H9 (cell line): ENCODE measurements at regions not wholly inside any gene's neighbourhood (a gene's known extent, or its start where the extent isn't known, plus 50 kb on each side); places are given as distances from the start of the nearest gene placed in this dataset.

Experiments used
- DNase-seq: peaks from one replicate; pipeline ENCODE4 v3.0.0-alpha.2; 2017
- H2AFZ ChIP-seq: one replicate; pipeline ENCODE4 v1.6.1; 2013; ENCODE audit warnings: mild to moderate bottlenecking, low read length, control low read depth, moderate library complexity
- H2AK5ac ChIP-seq: 2 replicates; pipeline ENCODE4 v1.6.1; 2013; ENCODE audit warnings: low read length, control low read depth, mixed read lengths; ENCODE audit not compliant: insufficient read length
- H2BK120ac ChIP-seq: one replicate; pipeline ENCODE4 v1.6.1; 2013; ENCODE audit warnings: low read depth, mild to moderate bottlenecking, low read length, control low read depth, inconsistent platforms; ENCODE audit not compliant: poor library complexity, severe bottlenecking
- H2BK12ac ChIP-seq: 2 replicates; pipeline ENCODE4 v1.6.1; 2013; ENCODE audit warnings: low read length, control low read depth, mixed read lengths, low read depth; ENCODE audit not compliant: insufficient read length
- H2BK15ac ChIP-seq: 2 replicates; pipeline ENCODE4 v1.6.1; 2013; ENCODE audit warnings: low read depth, low read length, control low read depth
- H2BK20ac ChIP-seq: one replicate; pipeline ENCODE4 v1.6.1; 2013; ENCODE audit warnings: low read depth, mild to moderate bottlenecking, low read length, control low read depth, inconsistent platforms; ENCODE audit not compliant: poor library complexity, severe bottlenecking
- H2BK5ac ChIP-seq: 2 replicates; pipeline ENCODE4 v1.6.1; 2013; ENCODE audit warnings: low read length, control low read depth, mixed read lengths; ENCODE audit not compliant: insufficient read length
- H3K14ac ChIP-seq: 2 replicates; pipeline ENCODE4 v1.6.1; 2013; ENCODE audit warnings: low read length, control low read depth; ENCODE audit not compliant: insufficient read depth
- H3K18ac ChIP-seq: 2 replicates; pipeline ENCODE4 v1.6.1; 2013; ENCODE audit warnings: low read depth, mild to moderate bottlenecking, mixed read lengths, low read length, control low read depth; ENCODE audit not compliant: insufficient read length
- H3K23ac ChIP-seq: 2 replicates; pipeline ENCODE4 v1.6.1; 2013; ENCODE audit warnings: low read length, control low read depth, mixed read lengths, low read depth; ENCODE audit not compliant: insufficient read length
- H3K23me2 ChIP-seq: 2 replicates; pipeline ENCODE4 v1.6.1; 2013; ENCODE audit warnings: low read depth, mild to moderate bottlenecking, mixed read lengths, low read length, control low read depth; ENCODE audit not compliant: insufficient read length, poor library complexity, severe bottlenecking
- H3K27ac ChIP-seq: 2 replicates; pipeline ENCODE4 v1.5.1; 2013; ENCODE audit warnings: low read length, control low read depth, mixed read lengths, low read depth; ENCODE audit not compliant: insufficient read length
- H3K27me3 ChIP-seq: 2 replicates; pipeline ENCODE4 v1.6.1; 2013; ENCODE audit warnings: low read length, control low read depth, inconsistent platforms; ENCODE audit not compliant: insufficient read depth
- H3K4ac ChIP-seq: 2 replicates; pipeline ENCODE4 v1.6.1; 2013; ENCODE audit warnings: low read depth, mild to moderate bottlenecking, control low read depth, inconsistent platforms, low read length, moderate library complexity
- H3K4me1 ChIP-seq: 2 replicates; pipeline ENCODE4 v1.6.1; 2013; ENCODE audit warnings: low read length, control low read depth, inconsistent platforms; ENCODE audit not compliant: insufficient read depth
- H3K4me2 ChIP-seq: 2 replicates; pipeline ENCODE4 v1.6.1; 2013; ENCODE audit warnings: low read length, control low read depth, mixed read lengths; ENCODE audit not compliant: insufficient read length, insufficient read depth
- H3K56ac ChIP-seq: 2 replicates; pipeline ENCODE4 v1.6.1; 2013; ENCODE audit warnings: low read depth, mild to moderate bottlenecking, mixed read lengths, low read length, control low read depth; ENCODE audit not compliant: insufficient read length
- H3K79me1 ChIP-seq: 2 replicates; pipeline ENCODE4 v1.6.1; 2013; ENCODE audit warnings: low read depth, mild to moderate bottlenecking, moderate library complexity, low read length, control low read depth, inconsistent platforms; ENCODE audit not compliant: insufficient read depth, poor library complexity, severe bottlenecking
- H3K79me2 ChIP-seq: 2 replicates; pipeline ENCODE4 v1.6.1; 2013; ENCODE audit warnings: low read length, control low read depth, inconsistent platforms; ENCODE audit not compliant: insufficient read depth
- H3K9ac ChIP-seq: 2 replicates; pipeline ENCODE4 v1.6.1; 2013; ENCODE audit warnings: low read length, control low read depth, mixed read lengths; ENCODE audit not compliant: insufficient read length; ENCODE audit errors: extremely low read depth
- H3K9me3 ChIP-seq: one replicate; pipeline ENCODE4 v1.6.1; 2013; ENCODE audit warnings: low read depth, low read length, inconsistent platforms; ENCODE audit not compliant: control insufficient read depth
- H3T11ph ChIP-seq: one replicate; pipeline ENCODE4 v1.6.1; 2013; ENCODE audit warnings: mild to moderate bottlenecking, low read length, control low read depth, inconsistent platforms
- H4K20me1 ChIP-seq: one replicate; pipeline ENCODE4 v1.6.1; 2013; ENCODE audit not compliant: control insufficient read depth, insufficient read length, insufficient read depth
- H4K5ac ChIP-seq: 2 replicates; pipeline ENCODE4 v1.6.1; 2013; ENCODE audit warnings: low read depth, mild to moderate bottlenecking, mixed read lengths, low read length, control low read depth; ENCODE audit not compliant: insufficient read length
- H4K8ac ChIP-seq: replicated peaks from 2 replicates; pipeline ENCODE4 v1.6.1; 2013; ENCODE audit warnings: low read length, control low read depth, mixed read lengths, low read depth; ENCODE audit not compliant: insufficient read length
- H4K91ac ChIP-seq: 2 replicates; pipeline ENCODE4 v1.6.1; 2013; ENCODE audit warnings: low read depth, mild to moderate bottlenecking, moderate library complexity, mixed read lengths, low read length, control low read depth; ENCODE audit not compliant: insufficient read length
- H3K27ac Mint-ChIP-seq, 3 experiments: 2 replicates in 2 of 3; 3 replicates in 1 of 3; pipeline ENCODE4 v1.8.0; 2020 to 2021; ENCODE audit warnings: mixed read lengths in 3 of 3, mild to moderate bottlenecking in 1 of 3, moderate library complexity in 1 of 3
- H3K27me3 Mint-ChIP-seq: 2 replicates; pipeline ENCODE4 v1.8.0; 2021; ENCODE audit warnings: low read depth, mild to moderate bottlenecking, moderate library complexity, mixed read lengths
- H3K36me3 Mint-ChIP-seq, 3 experiments: 2 replicates in 2 of 3; 3 replicates in 1 of 3; pipeline ENCODE4 v1.8.0; 2020 to 2021; ENCODE audit warnings: low read depth in 3 of 3, mixed read lengths in 3 of 3; ENCODE audit not compliant: insufficient read depth in 1 of 3
- H3K4me1 Mint-ChIP-seq, 2 experiments: 2 replicates each; pipeline ENCODE4 v1.8.0; 2020; ENCODE audit warnings: mixed read lengths in 2 of 2
- H3K4me3 Mint-ChIP-seq, 2 experiments: 2 replicates in 1 of 2; 3 replicates in 1 of 2; pipeline ENCODE4 v1.8.0; 2020 to 2021; ENCODE audit warnings: mild to moderate bottlenecking in 2 of 2, mixed read lengths in 2 of 2, moderate library complexity in 1 of 2
- H3K9me3 Mint-ChIP-seq, 2 experiments: 2 replicates in 1 of 2; 3 replicates in 1 of 2; pipeline ENCODE4 v1.8.0; 2020; ENCODE audit warnings: mild to moderate bottlenecking in 2 of 2, mixed read lengths in 2 of 2, moderate library complexity in 1 of 2
- WGBS: extraction: QIAGEN DNeasy Blood & Tissue Kit; methylation state at CpG from one replicate; pipeline ENCODE4 v1.1.7; 2013; ENCODE audit warnings: missing lambda C conversion rate, low lambda C conversion rate, mixed read lengths; ENCODE audit not compliant: insufficient read length; ENCODE audit errors: extremely low coverage; 5-methylcytosine and 5-hydroxymethylcytosine counted together
- TF ChIP-seq, protein P1 (sequence below): fragments of 200-600 bp; sonication (generic); conservative IDR thresholded peaks from 3 replicates; pipeline ENCODE4 v1.8.0; 2021; ENCODE audit warnings: antibody characterized with exemption, mild to moderate bottlenecking

DNA sequence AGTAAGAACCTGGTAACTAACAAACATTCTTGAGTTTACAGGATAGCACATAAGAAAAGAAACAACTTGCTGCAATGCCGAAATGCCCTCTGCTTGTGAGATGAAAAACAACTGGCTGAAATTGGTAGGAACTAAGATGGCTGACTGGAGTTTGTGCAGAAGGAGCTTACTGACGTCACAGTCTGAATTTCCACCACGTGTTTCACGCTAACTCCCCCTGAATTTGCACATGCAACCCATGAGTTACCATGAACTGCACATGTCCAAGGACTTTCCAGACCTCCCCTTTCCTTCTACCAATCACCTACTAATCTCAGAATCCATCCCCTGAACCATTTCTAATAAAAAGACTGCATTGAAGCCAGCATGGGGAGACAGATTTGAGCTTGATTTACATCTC lies 86.3 kb upstream of the KCND2 start:
- no peak overlapping the region for H3K27ac ChIP-seq
- TF ChIP-seq, protein P1, sequence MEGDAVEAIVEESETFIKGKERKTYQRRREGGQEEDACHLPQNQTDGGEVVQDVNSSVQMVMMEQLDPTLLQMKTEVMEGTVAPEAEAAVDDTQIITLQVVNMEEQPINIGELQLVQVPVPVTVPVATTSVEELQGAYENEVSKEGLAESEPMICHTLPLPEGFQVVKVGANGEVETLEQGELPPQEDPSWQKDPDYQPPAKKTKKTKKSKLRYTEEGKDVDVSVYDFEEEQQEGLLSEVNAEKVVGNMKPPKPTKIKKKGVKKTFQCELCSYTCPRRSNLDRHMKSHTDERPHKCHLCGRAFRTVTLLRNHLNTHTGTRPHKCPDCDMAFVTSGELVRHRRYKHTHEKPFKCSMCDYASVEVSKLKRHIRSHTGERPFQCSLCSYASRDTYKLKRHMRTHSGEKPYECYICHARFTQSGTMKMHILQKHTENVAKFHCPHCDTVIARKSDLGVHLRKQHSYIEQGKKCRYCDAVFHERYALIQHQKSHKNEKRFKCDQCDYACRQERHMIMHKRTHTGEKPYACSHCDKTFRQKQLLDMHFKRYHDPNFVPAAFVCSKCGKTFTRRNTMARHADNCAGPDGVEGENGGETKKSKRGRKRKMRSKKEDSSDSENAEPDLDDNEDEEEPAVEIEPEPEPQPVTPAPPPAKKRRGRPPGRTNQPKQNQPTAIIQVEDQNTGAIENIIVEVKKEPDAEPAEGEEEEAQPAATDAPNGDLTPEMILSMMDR, result no peak
- H3T11ph ChIP-seq, result no peak overlapping the region
- H3K27me3 ChIP-seq, result no peaks in the 10 kb centered on the region
- no peak overlapping the region for H3K4me2 ChIP-seq
- no peak overlapping the region for H3K4ac ChIP-seq
- H2BK20ac ChIP-seq, result no peak overlapping the region
- no peak overlapping the region for H3K23ac ChIP-seq
- no peaks in the 10 kb centered on the region for H3K23me2 ChIP-seq
- no peak overlapping the region for H2BK120ac ChIP-seq
- no peak overlapping the region for H2BK15ac ChIP-seq
- H4K91ac ChIP-seq, result no peak overlapping the region
- no peaks in the 10 kb centered on the region for H3K9me3 Mint-ChIP-seq
- H3K27me3 Mint-ChIP-seq, result no peaks in the 10 kb centered on the region
- no peak overlapping the region for H3K14ac ChIP-seq
- no peak overlapping the region for H2BK12ac ChIP-seq
- H3K9ac ChIP-seq, result no peak overlapping the region
- no peak overlapping the region for H2BK5ac ChIP-seq
- peaks cover 3% of the 10 kb centered on the region; the same call in 1 of the 2 replicates for H3K4me1 ChIP-seq
- no CpG with 5 or more reads among the region's 4 CpGs for WGBS
- H3K4me1 Mint-ChIP-seq, result peaks cover 21 to 26% of the 10 kb centered on the region in 2 experiments
- H3K56ac ChIP-seq, result no peak overlapping the region
- no peaks in the 10 kb centered on the region for H3K79me1 ChIP-seq
- H3K36me3 Mint-ChIP-seq, result no peaks in the 10 kb centered on the region
- H4K20me1 ChIP-seq, result no peaks in the 10 kb centered on the region
- H4K8ac ChIP-seq, result no peak overlapping the region
- no peak overlapping the region for H3K18ac ChIP-seq
- H2AFZ ChIP-seq, result no peak overlapping the region
- H4K5ac ChIP-seq, result no peak overlapping the region
- no peak overlapping the region for H2AK5ac ChIP-seq
- H3K27ac Mint-ChIP-seq, result no peak overlapping the region
- H3K9me3 ChIP-seq, result no peaks in the 10 kb centered on the region
- no peak for DNase-seq
- H3K79me2 ChIP-seq, result no peaks in the 10 kb centered on the region
- H3K4me3 Mint-ChIP-seq, result no peak overlapping the region
